Activated T-cell treated with anti-CD3 and anti-CD28 coated beads for 48 hours (primary cell): ENCODE measurements at regions not wholly inside any gene's neighbourhood (a gene's known extent, or its start where the extent isn't known, plus 50 kb on each side); places are given as distances from the start of the nearest gene placed in this dataset.
"Not testable (repeated sequence)": the region's sequence is repeated elsewhere in the genome, so short reads cannot be mapped to it uniquely, and the experiment has no call there.

ENCODE experiments used
- DNase-seq: peaks from one replicate; pipeline ENCODE4 v3.0.0-alpha.2; 2020; ENCODE audit warnings: low read depth

DNA sequence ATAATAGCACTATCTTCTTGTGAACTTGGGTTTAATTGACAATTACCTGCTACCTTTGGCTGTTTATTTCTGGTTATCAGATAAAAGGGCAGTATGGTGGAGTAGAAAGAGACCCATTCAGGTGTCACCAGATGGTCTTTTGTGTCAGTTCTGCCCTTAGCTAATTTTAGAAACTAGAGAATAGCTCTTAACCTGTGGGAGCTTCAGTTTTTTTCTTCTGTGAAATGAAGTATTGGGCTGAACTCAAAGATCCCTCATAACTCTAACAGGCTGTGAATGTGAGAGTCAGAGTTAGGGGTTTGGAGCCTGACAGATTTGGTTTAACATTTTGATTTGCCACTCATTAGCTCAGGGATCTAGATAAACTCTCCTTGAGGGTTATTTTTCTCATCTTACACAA, 335.2 kb downstream of the PPP1R2C start:
- no peak for DNase-seq

DNA sequence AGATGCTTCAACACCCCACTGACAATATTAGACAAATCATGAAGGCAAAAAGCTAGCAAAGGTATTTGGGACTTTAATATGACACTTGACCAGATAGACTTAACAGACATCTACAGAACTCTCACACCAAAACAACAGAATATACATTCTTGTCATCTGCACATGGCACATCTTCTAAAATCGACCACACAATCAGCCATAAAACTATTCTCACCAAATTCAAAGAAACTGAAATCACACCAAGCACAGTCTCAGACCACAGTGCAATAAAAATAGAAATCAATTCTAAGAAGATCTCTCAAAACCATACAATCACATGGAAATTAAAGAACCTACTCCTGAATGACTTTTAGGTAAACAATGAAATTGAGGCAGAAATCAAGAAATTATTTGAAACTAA, 340.8 kb downstream of the PPP1R2C start:
- no peak for DNase-seq

DNA sequence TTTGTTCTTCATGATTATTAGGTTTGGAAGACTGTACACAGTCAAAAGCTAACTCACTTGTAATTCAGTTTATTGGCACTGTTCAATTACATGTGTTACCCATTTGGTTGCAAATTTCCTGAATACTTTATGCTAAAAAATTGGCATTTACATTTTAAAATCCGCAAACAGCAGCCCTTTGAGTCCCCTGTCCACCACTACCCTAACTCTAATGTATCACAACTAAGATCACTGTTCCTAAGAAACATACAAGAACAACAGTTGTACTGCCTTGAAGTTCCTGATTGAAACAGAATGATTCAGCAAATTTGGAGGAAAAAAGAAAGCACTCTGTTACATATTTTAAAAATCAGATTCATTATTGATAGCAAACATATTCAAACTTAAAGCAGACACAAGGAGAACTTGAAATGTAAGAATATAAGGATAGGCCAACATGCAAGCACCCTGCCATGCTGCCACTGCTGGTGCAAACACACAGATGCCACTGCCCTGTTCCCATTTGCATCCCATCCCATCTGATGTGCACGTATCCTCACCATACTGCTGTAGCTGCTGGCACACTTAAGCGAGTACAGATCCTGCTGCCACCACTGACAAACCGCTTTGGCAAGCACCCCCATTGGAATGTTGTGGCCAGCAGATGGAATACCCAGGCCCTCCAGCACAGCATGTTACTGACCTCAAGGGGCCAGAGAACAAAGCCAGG, 343.4 kb downstream of the PPP1R2C start:
- DNase-seq: no peak

DNA sequence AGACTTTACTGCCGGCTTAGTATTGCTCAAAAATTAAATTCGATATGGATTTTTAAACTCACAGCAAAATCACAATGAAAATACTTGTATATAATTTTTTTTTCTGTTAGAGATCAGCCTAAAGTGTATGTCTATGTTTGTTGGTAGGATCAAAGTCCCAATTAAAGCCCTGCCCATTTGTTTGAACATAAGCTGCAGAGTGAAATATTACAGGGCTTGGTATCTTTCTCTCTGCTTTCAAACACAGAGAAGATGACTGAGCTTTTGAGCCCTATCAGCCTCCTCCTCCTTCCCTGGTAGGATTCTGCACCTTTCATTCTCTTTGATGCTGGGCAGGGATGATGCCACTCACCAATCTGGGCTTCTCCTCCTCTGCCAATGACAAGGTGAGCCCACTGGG, 345.4 kb downstream of the PPP1R2C start:
- no peak for DNase-seq

DNA sequence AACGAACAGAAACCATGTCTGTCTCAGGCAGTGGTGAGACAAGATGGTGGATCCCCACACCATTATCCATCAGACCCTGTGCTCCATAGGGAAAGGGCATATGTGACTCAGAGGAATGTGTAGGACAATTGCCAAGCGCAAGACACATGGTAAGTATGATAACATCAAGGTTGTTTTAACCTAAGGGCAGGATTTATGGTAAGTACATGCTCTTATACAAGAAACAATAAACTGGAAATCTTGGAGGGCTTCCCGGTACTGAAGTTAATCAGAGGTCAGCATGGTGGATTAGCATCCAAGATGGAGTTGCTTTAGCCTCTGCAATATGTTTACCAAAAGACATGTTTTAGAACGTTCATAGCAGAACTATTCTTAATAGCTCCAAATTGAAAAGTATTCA, 355.0 kb downstream of the PPP1R2C start:
- no peak for DNase-seq

DNA sequence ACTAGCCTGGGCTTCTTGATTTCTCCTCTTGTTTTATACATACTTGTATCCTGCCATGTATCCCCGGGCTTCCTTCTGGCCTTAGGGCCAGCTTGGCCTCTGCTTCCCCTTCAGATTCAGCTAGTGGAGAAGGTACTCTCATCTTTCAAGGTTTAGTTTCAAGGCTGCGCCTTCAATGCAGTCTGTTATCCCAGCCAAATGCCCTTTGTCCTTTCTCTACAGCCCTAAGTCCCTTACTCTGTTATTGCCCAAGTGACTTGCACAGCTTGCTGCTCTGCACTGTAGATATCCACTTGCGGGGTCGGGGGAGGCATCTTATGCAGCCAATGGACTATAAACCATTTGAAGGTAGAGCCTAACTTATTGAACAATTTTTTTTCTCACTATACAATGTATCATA, 357.5 kb downstream of the PPP1R2C start:
- no peak for DNase-seq

DNA sequence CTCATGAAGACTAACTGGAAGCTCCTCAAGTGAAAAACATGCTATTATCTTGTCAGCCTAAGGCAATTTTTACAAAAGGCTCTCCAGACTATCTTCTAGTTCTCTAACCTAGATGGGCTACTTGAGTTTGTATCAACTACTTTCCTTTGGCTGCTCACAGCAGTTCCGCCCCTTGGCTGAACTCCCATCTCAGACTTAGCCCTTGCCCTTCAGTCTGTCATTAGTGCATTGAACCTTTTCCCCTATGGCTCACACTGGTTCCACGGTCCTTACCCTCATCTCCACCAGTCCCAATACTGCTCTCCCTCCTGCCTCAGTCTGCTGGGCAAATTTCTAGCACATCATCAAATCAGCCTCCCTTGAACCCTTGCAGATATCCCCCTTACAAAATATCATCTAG, 362.3 kb downstream of the PPP1R2C start:
- no peak for DNase-seq

DNA sequence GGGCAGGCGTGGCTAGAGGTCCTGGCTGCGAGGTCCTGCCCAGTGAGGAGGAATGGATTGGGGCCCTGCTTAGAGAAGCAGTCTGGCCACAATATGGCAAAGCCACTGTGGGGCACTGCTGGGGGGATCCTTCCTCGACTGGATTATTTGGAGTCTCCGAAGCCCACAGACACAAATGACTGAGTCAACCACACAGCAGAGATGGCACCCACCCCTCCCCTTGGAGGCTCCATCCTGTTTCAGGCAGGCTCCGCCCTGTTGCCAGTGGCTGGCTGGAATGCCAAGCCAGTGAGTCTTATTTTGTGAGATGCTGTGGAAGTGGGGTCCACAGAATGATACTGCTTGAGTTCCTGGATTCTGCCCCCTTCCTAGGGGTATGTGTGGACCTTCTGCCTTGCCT, 363.9 kb downstream of the PPP1R2C start:
- no peak for DNase-seq

DNA sequence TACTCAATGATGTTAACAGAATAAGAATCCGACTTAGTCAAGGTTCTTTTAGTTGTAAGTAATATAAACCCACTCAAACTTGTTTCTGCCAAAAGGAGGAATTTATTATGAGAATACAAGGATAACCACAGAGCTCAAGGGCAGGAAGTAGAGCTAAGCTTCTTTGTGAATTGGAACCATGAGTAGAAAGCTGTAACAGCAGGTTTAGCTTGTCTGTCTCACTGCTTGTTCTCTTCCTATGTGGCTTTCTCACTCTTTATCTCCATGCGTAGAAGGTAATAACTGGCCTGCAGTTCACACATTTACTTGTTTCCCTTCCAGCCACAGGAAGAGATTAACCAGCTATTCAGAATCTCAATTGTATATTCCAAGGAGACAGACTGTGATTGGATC, 378.3 kb downstream of the PPP1R2C start:
- no peak for DNase-seq

DNA sequence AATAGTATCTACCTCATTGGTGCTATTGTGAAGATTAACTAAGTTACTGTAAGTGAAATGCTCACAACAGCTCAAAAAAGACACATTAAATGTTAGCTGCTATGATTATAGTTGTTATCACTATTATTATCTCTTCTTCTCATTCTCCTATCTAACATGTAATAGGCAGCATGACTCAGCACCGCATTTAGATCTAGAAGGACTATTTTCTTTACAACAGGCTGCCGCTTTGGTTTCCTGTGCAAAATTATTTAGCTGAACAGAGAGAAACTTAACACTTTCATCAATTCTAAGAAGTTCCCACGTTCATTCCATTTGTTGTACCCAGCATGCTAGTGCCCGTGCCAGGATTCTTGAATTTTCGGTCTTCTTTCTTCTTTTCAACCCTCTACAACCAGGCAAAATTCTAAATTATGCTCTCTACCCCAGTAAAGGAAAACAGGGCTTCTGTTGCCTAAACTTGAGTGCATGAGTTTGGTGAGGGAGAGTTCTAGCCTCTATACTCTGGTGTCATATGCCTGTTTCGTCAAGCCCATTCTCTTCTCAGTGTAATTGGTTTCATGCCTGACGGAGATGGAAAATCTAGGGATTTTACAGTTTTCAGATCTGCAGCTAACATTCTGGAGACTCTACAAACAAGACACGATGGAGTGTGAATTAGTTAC, 378.9 kb downstream of the PPP1R2C start:
- no peak for DNase-seq

DNA sequence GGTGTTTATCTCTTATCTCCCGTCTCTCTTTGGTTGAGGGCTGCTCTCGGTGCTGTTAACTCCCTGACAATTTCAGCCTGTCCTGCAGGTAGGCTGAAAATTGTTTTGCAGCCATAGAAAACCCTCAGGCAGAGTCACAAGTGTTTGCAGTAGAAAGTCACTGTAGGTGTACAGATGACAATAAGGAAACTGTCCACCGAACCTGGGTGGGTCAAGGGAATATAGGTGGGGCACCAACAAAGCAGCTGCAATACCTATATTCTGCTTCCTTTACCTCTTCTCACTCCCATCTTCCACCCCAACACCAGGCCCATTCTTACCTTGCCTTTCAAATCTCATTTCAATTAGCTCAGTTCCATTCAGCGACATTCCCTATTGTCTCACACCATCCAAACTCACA, 381.8 kb downstream of the PPP1R2C start:
- no peak for DNase-seq

DNA sequence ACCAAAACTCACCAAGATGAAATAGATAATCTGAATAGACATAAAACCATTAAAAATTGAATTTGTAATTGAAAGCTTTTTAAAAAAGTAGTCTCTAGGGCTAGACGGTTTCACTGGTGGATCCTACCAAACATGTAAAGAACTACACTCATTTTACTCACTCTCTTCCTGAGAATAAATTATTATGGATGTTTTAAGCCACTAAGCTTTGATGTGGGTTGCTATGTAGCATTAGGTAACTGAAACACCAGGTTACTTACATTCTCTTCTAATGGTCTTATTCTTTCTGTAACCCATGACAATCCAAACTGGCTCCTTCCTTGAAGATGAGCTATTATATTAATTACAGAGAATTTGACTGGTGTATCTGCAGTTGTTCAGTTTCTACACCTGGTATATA, 385.1 kb downstream of the PPP1R2C start:
- no peak for DNase-seq

DNA sequence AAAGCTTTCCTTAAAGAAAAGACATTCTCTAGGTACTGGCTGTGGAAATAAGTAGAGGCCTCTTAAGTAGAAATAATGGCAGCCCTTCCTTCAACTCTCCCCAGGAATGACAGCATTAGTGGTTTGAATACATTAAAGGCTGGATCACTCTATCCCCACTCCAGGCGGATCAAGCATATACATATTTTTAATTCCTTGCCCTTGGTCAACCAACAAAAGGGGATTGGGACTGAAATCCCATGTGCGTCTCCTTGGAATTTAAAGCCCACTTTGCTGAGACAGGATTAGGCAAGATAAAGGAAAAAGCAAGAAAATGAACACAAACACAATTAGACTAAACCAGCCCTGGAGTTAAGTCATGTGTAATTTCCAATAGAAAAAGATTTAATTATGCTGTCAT, 391.3 kb downstream of the PPP1R2C start:
- DNase-seq: no peak

DNA sequence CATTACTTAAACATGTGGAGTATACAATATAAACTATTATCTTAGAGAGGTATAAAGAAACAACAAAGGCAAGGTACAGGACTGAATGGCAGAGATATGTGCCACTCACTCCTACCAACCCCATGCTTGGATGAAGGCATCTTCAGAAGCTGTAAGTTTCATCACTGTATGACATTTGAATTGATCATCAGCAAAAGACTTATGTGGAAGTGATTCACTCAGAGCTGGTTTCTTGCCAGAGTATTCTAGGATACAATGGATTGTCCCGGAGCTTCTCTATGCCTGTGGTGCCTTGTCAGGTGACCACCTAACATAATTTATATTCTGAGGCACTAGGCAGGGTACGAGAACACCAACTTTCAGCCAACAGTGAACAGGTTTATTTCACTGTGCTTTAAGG, 392.2 kb downstream of the PPP1R2C start:
- no peak for DNase-seq

DNA sequence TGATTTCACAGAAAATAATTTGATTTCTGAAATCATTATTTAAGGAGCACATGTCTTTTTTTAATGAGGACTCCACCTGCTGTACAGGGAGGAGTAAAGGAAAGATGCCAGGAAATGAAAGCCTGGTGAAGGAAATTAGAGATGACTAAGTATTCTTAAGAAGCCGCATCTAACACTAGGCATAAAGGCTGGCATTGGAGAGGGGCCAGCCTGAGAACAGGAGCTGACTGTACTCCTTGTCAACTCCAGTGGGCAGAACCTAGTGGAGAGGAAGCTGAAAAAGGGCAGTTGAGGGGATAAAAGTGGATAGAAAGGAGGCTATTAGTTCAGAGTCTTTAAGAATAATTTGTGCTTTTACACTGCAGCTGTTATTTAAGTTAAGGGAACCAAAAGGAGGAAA, 393.0 kb downstream of the PPP1R2C start:
- no peak for DNase-seq

DNA sequence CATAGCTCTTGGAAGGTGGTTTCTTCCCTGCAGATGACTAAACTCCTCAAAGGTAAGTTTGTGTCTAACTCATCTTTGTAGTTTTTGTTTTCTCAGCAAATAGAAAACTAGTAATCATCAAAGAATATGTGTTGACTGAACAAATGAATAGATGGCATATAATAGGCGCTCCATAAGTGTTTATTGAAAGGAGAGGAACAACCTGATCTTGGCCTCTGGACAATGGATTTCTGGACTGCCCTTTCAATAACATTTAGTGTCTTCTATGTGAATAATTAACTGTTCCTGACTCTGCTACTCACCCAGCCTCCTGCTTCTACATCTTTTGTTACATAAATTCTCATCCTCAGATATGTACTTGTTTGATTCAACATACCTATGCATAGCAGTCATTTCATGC, 399.1 kb downstream of the PPP1R2C start:
- DNase-seq: no peak

DNA sequence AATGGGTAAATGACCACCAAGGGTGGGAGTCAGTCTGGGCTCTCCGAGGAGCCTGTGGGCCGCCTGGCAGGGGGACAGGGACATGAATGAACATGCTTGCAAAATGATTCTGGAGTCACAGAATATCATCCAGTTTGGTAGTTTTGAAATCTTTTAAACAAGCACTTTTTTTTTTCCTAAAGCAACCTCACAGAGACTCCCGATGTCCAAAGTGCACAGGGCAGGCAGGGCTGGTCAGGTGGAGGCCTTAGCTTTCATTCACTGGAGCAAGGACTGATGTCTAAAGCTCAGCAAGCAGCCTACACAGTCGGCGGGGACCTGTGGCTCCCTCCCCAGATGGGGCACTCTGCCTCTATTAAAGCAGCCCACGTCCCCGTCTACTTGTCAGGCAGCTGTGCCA, 402.9 kb downstream of the PPP1R2C start:
- DNase-seq: no peak

DNA sequence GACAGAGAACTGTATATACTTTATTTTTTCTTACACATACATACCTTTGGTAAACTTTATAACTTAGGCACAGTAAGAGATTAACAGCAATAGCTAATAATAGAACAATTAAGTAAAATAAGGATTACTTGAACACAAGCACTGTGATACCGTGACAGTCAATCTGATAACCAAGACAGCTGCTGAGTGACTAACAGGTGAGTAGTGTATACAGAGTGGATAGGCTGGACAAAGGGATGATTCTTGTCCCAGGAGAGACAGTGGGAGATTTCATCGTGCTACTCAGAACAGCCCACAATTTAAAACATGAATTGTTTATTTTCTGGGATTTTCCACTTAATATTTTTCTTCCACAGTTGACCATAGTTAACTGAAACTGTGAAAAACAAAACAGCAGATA, 411.8 kb downstream of the PPP1R2C start:
- no peak for DNase-seq

DNA sequence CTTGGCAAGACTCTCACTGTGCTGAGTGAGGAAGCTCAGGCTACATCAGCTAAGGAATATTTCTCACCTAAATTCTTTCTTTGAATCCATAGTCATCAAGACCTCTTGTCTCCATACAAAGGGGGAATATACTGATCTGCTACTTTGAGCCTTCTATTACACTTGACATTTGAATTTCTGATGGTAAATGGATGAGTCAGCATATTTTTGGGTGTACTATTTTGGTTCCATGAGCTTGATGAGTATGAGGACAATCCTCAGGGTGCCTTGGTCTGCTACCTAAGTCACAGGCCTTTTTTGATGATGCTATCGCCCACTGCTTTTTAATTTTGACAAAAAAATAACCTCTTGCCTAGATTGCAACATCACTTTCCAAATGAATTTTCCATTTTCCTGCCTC, 415.7 kb downstream of the PPP1R2C start:
- no peak for DNase-seq

DNA sequence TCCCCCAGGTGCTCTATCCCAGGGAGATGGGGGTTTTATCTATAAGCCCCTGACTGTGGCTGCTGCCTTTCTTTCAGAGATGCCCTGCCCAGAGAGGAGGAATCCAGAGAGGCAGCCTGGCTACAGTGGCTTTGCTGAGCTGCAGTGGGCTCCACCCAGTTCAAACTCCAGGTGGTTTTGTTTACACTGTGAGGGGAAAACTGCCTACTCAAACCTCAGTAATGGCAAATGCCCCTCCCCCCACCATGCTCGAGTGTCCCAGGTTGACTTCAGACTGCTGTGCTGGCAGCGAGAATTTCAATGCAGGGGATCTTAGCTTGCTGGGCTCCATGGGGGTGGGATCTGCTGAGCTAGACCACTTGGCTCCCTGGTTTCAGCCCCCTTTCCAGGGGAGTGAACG, 419.6 kb upstream of the CASK start:
- DNase-seq: not testable (repeated sequence)
